ENCODE measurements at regions not wholly inside any gene's neighbourhood (a gene's known extent, or its start where the extent isn't known, plus 50 kb on each side); places are given as distances from the start of the nearest gene placed in this dataset.
"Not testable (repeated sequence)": the region's sequence is repeated elsewhere in the genome, so short reads cannot be mapped to it uniquely, and the experiment has no call there.

- no peak for DNase-seq (ENCODE audit: low spot score)
These were observed 82.9 kb upstream of the APBB1IP start for GRCh38 chr10:26355241-26355640.

- no peak for DNase-seq (ENCODE audit: low spot score)
These were observed 80.9 kb upstream of the APBB1IP start for GRCh38 chr10:26357203-26357602.

GRCh38 chr10:26358071-26358470 is 80.1 kb upstream of the APBB1IP start:
- DNase-seq (ENCODE audit: low spot score): no peak

- no peak for DNase-seq (ENCODE audit: low spot score)
These were observed 78.5 kb upstream of the APBB1IP start for GRCh38 chr10:26359670-26360069.

GRCh38 chr10:26361351-26361750 is 76.8 kb upstream of the APBB1IP start:
- peak; percentile 15 for DNase-seq (ENCODE audit: low spot score)

DNA sequence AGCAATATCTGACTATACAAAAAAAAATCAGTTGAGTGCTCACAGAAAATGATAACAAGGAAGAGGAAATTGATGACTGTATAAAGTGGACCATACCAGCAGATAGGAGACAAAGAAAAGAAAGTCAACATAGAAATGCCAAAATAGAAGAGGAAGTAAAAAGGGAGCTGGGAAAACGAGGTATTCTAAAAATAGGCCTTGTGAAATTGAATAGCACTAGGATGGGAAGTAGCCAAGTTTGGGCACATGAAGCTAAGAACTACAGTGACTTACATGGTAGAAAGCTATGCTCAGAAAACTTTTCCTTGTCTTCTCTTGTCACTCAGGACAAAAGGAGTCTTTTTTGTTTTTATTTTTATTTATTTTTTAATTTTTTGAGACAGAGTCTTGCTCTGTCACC is 76.2 kb upstream of the APBB1IP start:
- no peak for DNase-seq (ENCODE audit: low spot score)

- DNase-seq (ENCODE audit: low spot score): peak; percentile 91
These were observed 72.3 kb upstream of the APBB1IP start for GRCh38 chr10:26365681-26366358.

DNA sequence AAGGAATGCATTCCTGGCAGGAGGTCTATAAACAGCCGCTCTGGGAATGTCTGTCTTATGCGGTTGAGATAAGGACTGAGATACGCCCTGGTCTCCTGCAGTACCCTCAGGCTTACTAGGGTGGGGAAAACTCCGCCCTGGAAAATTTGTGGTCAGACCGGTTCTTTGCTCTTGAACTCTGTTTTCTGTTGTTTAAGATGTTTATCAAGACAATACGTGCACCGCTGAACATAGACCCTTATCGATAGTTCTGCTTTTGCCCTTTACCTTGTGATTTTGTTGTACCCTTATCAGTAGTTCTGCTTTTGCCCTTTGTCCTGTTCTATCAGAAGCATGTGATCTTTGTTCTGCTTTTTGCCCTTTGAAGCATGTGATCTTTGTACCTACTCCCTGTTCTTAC is 71.1 kb upstream of the APBB1IP start:
- peak; percentile 70 for DNase-seq (ENCODE audit: low spot score)

DNA sequence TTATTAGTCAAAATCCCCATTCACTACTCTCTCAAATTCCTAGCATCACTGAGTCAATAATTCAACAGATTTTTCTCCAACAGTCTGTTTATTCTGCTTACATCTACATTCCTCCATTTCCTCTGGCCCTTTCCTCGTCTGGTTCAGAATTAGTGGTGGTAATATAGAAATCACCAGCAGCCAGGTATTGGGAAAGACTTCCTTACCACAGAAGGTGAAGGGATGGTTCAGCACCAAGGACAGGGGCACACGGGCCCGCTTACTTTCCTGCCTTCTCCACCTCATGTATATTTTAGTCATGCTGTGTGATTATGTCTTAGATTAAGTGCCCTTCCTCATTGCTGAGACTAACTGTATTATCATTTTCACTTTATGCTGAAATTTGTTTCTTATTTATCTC is 70.4 kb upstream of the APBB1IP start:
- peak; percentile 76 for DNase-seq (ENCODE audit: low spot score)

GRCh38 chr10:26368463-26368862 is 69.7 kb upstream of the APBB1IP start:
- DNase-seq (ENCODE audit: low spot score): no peak

- no peak for DNase-seq (ENCODE audit: low spot score)
These were observed 65.4 kb upstream of the APBB1IP start for GRCh38 chr10:26372513-26373354.

DNA sequence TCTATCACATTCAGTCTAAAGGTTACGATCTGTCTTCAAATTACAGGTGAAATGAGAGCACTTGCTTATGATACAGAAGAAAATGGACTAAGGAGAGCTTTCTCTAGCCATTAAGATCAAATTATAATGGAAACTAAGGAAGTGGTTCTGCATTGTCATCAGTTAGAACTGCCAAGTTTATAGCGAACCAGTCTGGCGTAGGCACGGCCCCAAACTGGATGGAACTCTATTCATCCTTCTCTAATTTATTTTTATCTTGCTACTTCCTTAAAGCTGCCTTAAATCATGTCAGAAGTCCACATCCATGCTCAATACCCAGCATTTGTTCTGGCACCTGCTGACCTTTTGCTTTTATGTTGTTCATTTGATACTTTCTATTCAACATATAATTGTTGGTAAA is 63.7 kb upstream of the APBB1IP start:
- no peak for DNase-seq (ENCODE audit: low spot score)

DNA sequence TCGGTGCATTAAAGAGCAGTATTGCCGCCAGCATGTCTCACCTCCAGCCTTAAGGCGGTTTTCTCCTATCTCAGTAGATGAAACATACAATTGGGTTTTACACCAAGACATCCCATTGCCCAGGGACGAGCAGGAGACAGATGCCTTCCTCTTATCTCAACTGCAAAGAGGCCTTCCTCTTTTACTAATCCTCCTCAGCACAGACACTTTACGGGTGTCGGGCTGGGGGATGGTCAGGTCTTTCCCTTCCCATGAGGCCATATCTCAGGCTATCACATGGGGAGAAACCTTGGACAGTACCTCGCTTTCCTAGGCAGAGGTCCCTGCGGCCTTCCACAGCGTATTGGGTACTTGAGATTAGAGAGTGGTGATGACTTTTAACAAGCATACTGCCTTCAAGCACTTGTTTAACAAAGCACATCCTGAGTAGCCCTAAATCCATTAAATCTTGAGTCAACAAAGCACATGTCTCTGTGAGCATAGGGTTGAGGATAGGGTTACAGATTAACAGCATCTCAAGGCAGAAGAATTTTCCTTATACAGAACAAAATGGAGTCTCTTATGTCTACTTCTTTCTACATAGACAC is 60.8 kb upstream of the APBB1IP start:
- DNase-seq (ENCODE audit: low spot score): not testable (repeated sequence)

GRCh38 chr10:26378861-26379294 is 59.3 kb upstream of the APBB1IP start:
- DNase-seq (ENCODE audit: low spot score): no peak

GRCh38 chr10:26380815-26381214 is 57.3 kb upstream of the APBB1IP start:
- DNase-seq (ENCODE audit: low spot score): no peak

DNA sequence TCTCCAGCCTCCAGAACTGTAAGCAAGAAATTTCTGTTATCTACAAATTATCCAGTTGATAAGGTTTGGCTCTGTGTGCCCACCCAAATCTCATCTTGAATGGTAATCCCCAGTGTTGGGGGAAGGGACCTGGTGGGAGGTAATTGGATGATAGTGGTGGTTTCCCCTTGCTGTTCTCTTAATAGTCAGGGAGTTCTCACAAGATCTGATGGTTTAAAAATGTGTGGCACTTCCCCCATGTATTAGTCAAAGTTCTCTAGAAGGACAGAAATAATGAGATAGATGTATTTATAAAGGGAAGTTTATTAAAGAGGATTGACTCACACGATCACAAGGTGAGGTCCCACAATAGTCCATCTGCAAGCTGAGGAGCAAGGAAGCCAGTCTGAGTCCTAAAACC is 56.2 kb upstream of the APBB1IP start:
- DNase-seq (ENCODE audit: low spot score): no peak

- DNase-seq (ENCODE audit: low spot score): no peak
These were observed 53.5 kb upstream of the APBB1IP start for GRCh38 chr10:26384600-26384999.

DNA sequence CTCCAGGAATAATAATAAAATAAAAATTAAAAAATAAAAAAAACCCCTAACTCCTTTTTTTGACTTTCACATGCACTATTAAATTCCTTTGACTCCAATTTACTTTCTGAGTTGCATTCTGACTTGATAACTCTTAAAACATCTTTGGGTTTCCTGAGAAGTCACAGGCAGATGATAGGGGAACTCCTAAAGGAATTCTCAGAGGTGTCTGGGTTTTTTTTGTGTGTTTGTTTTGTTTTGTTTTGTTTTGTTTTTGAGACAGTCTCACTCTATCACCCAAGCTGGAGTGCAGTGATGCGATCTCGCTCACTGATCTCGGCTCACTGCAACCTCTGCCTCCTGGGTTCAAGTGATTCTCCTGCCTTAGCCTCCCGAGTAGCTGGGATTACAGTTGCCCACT is 52.7 kb upstream of the APBB1IP start:
- no peak for DNase-seq (ENCODE audit: low spot score)

DNA sequence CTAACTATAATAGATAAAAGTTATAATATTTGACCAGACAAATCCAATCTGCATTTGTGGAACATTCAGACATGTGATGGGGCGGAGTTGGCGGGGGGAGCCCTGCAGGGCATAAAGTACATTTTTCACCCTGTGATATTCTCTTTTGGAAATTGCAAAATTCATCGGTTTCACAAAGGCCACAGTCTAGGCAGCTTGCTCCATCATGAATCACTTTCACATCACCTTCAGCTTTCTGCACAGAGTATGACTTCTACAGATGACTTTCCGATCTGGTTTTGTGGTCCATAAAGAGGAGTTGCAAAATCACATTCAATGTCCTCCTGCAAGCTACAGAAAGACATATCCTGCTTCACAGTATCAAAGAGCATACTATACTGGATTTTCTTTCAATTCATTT is 51.4 kb upstream of the APBB1IP start:
- no peak for DNase-seq (ENCODE audit: low spot score)

Measured in mucosa of gallbladder (tissue), 1 donor.